ENCODE measurements at regions not wholly inside any gene's neighbourhood (a gene's known extent, or its start where the extent isn't known, plus 50 kb on each side); places are given as distances from the start of the nearest gene placed in this dataset.

- ChIA-PET CTCF (no interaction called here), POLR2A (no interaction called here)
- DNase-seq (ENCODE audit: extremely low spot score) = no peak
- TF ChIP-seq CTCF (IDR thresholded peaks at IDR 0.05; ENCODE audit: control extremely low read depth, extremely low read depth, low read depth, missing control alignments) = no peak
Measured at GRCh38 chr6:140732155-140732554, 1357.7 kb upstream of the CITED2 start.

- CTCF ChIA-PET = no interaction called here
- TF ChIP-seq CTCF (IDR thresholded peaks at IDR 0.05; ENCODE audit: control extremely low read depth, extremely low read depth, low read depth, missing control alignments) = no peak
Measured at GRCh38 chr6:140731741-140732140, 1357.3 kb upstream of the CITED2 start.

GRCh38 chr6:140729521-140729920 lies 1355.1 kb upstream of the CITED2 start:
- TF ChIP-seq CTCF (IDR thresholded peaks at IDR 0.05; ENCODE audit: control extremely low read depth, extremely low read depth, low read depth, missing control alignments) = no peak
- no peak for DNase-seq (ENCODE audit: extremely low spot score)
- ChIA-PET CTCF (interaction anchor here (1.3 kb wide), 1 partner anchor 8 kb away, joined by 3 read pairs; no protein-coding TSS in a partner anchor), POLR2A (no interaction called here)

More at GRCh38 chr6:140731741-140732140, 1357.3 kb upstream of the CITED2 start:
- no peak for DNase-seq (ENCODE audit: extremely low spot score)
- POLR2A ChIA-PET = no interaction called here

- no peak for TF ChIP-seq CTCF (IDR thresholded peaks at IDR 0.05; ENCODE audit: control extremely low read depth, extremely low read depth, low read depth, missing control alignments)
- POLR2A ChIA-PET = no interaction called here
- no peak for DNase-seq (ENCODE audit: extremely low spot score)
Measured at GRCh38 chr6:140718021-140718420, 1343.6 kb upstream of the CITED2 start.

GRCh38 chr6:140713495-140713894 lies 1339.0 kb upstream of the CITED2 start:
- DNase-seq (ENCODE audit: extremely low spot score) = no peak
- CTCF ChIA-PET = no interaction called here
- TF ChIP-seq CTCF (IDR thresholded peaks at IDR 0.05; ENCODE audit: control extremely low read depth, extremely low read depth, low read depth, missing control alignments) = no peak
- POLR2A ChIA-PET = no interaction called here

More at GRCh38 chr6:140718021-140718420, 1343.6 kb upstream of the CITED2 start:
- CTCF ChIA-PET = no interaction called here

GRCh38 chr6:140711019-140711613 lies 1336.7 kb upstream of the CITED2 start:
- POLR2A ChIA-PET = no interaction called here
- TF ChIP-seq CTCF (IDR thresholded peaks at IDR 0.05; ENCODE audit: control extremely low read depth, extremely low read depth, low read depth, missing control alignments) = no peak
- CTCF ChIA-PET = no interaction called here
- DNase-seq (ENCODE audit: extremely low spot score) = no peak
